GM04504 (cell line): ENCODE measurements at regions not wholly inside any gene's neighbourhood (a gene's known extent, or its start where the extent isn't known, plus 50 kb on each side); places are given as distances from the start of the nearest gene placed in this dataset.

Experiments
- DNase-seq: peaks from one replicate; pipeline ENCODE4 v3.0.0-alpha.2; 2012; ENCODE audit warnings: low read depth

- no peak for DNase-seq
Observed at GRCh38 chr6:163985710-163986109, 571.2 kb downstream of the QKI start.

- no peak for DNase-seq
Observed at GRCh38 chr6:163985040-163985439, 570.5 kb downstream of the QKI start.

GRCh38 chr6:163984124-163984936 lies 569.8 kb downstream of the QKI start:
- no peak for DNase-seq

GRCh38 chr6:163983679-163984078 lies 569.2 kb downstream of the QKI start:
- DNase-seq, result no peak

GRCh38 chr6:163974322-163974721 lies 559.8 kb downstream of the QKI start:
- no peak for DNase-seq

GRCh38 chr6:163971841-163972838 lies 557.6 kb downstream of the QKI start:
- DNase-seq, result no peak

GRCh38 chr6:163970846-163971564 lies 556.5 kb downstream of the QKI start:
- DNase-seq, result no peak

- DNase-seq, result no peak
Observed at GRCh38 chr6:163965426-163966348, 551.2 kb downstream of the QKI start.

- DNase-seq, result no peak
Observed at GRCh38 chr6:163964789-163965188, 550.3 kb downstream of the QKI start.

GRCh38 chr6:163963205-163964120 lies 548.9 kb downstream of the QKI start:
- DNase-seq, result no peak

- DNase-seq, result no peak
Observed at GRCh38 chr6:163962627-163963117, 548.2 kb downstream of the QKI start.

- no peak for DNase-seq
Observed at GRCh38 chr6:163960128-163960527, 545.6 kb downstream of the QKI start.

- DNase-seq, result no peak
Observed at GRCh38 chr6:163958646-163959045, 544.1 kb downstream of the QKI start.

- DNase-seq, result peak; percentile 55
Observed at GRCh38 chr6:163956571-163957407, 542.3 kb downstream of the QKI start.

GRCh38 chr6:163955756-163956155 lies 541.2 kb downstream of the QKI start:
- no peak for DNase-seq

- DNase-seq, result peak; percentile 76
Observed at GRCh38 chr6:163955096-163955495, 540.6 kb downstream of the QKI start.

GRCh38 chr6:163954088-163954775 lies 539.7 kb downstream of the QKI start:
- DNase-seq, result no peak

GRCh38 chr6:163952005-163952404 lies 537.5 kb downstream of the QKI start:
- DNase-seq, result no peak
